Mesendoderm (in vitro differentiated cells): ENCODE measurements at regions not wholly inside any gene's neighbourhood (a gene's known extent, or its start where the extent isn't known, plus 50 kb on each side); places are given as distances from the start of the nearest gene placed in this dataset.

Experiments used
- DNase-seq: peaks from one replicate; pipeline ENCODE4 v3.0.0; 2013
- H2AK5ac ChIP-seq: 2 replicates; pipeline ENCODE4 v1.6.1; 2013; ENCODE audit warnings: low read length, inconsistent platforms
- H2BK120ac ChIP-seq: 2 replicates; pipeline ENCODE4 v1.6.1; 2013; ENCODE audit warnings: low read depth, mild to moderate bottlenecking, low read length, moderate library complexity, mixed read lengths
- H2BK15ac ChIP-seq: replicated peaks from 2 replicates; pipeline ENCODE4 v1.6.1; 2013; ENCODE audit warnings: low read depth, mild to moderate bottlenecking, moderate library complexity
- H2BK5ac ChIP-seq: 2 replicates; pipeline ENCODE4 v1.6.1; 2013; ENCODE audit warnings: low read length, inconsistent platforms
- H3K18ac ChIP-seq: 2 replicates; pipeline ENCODE4 v1.6.1; 2013; ENCODE audit warnings: mild to moderate bottlenecking, low read length, mixed read lengths
- H3K23ac ChIP-seq: one replicate; pipeline ENCODE4 v1.6.1; 2013; ENCODE audit warnings: low read length
- H3K27ac ChIP-seq: 2 replicates; pipeline ENCODE4 v1.5.1; 2013; ENCODE audit warnings: low read depth, mild to moderate bottlenecking, inconsistent platforms, low read length, moderate library complexity
- H3K27me3 ChIP-seq: 2 replicates; pipeline ENCODE4 v1.6.1; 2013; ENCODE audit warnings: low read length, control low read depth, mild to moderate bottlenecking, inconsistent platforms; ENCODE audit not compliant: insufficient read depth, poor library complexity
- H3K36me3 ChIP-seq: 2 replicates; pipeline ENCODE4 v1.6.1; 2013; ENCODE audit warnings: low read length, inconsistent platforms; ENCODE audit not compliant: control insufficient read depth, insufficient read depth
- H3K4ac ChIP-seq: one replicate; pipeline ENCODE4 v1.6.1; 2013; ENCODE audit warnings: low read depth, mild to moderate bottlenecking, low read length, moderate library complexity
- H3K4me1 ChIP-seq: 2 replicates; pipeline ENCODE4 v1.6.1; 2013; ENCODE audit warnings: low read depth, low read length, inconsistent platforms; ENCODE audit not compliant: control insufficient read depth
- H3K4me2 ChIP-seq: 2 replicates; pipeline ENCODE4 v1.6.1; 2013; ENCODE audit warnings: low read length
- H3K4me3 ChIP-seq: 2 replicates; pipeline ENCODE4 v1.5.1; 2013; ENCODE audit warnings: mild to moderate bottlenecking, low read length
- H3K56ac ChIP-seq: one replicate; pipeline ENCODE4 v1.6.1; 2013; ENCODE audit warnings: low read length
- H3K79me1 ChIP-seq: 2 replicates; pipeline ENCODE4 v1.6.1; 2013; ENCODE audit warnings: low read length, inconsistent platforms
- H3K79me2 ChIP-seq: 2 replicates; pipeline ENCODE4 v1.6.1; 2013; ENCODE audit warnings: mild to moderate bottlenecking, low read length; ENCODE audit not compliant: control insufficient read depth, insufficient read depth
- H3K9ac ChIP-seq: 2 replicates; pipeline ENCODE4 v1.6.1; 2013; ENCODE audit warnings: low read length, inconsistent platforms
- H4K5ac ChIP-seq: one replicate; pipeline ENCODE4 v1.6.1; 2013; ENCODE audit warnings: low read length
- H4K8ac ChIP-seq: one replicate; pipeline ENCODE4 v1.6.1; 2013; ENCODE audit warnings: low read depth, mild to moderate bottlenecking, control low read depth, low read length, moderate library complexity
- WGBS: extraction: QIAGEN DNeasy Blood & Tissue Kit; methylation state at CpG from one replicate; pipeline ENCODE4 v1.1.7; 2013; ENCODE audit warnings: low lambda C conversion rate, missing lambda C conversion rate; ENCODE audit not compliant: insufficient coverage; ENCODE audit errors: extremely low coverage; 5-methylcytosine and 5-hydroxymethylcytosine counted together

- H2AK5ac ChIP-seq: no peak overlapping the region
- no peak overlapping the region for H3K4me2 ChIP-seq
- WGBS: no CpG with 5 or more reads among the region's 3 CpGs
- no peak overlapping the region for H3K23ac ChIP-seq
- H3K4ac ChIP-seq: no peak overlapping the region
- H4K5ac ChIP-seq: no peak overlapping the region
- H3K18ac ChIP-seq: no peak overlapping the region
- H2BK5ac ChIP-seq: no peak overlapping the region
- H3K4me1 ChIP-seq: no peaks in the 10 kb centered on the region
- no peak overlapping the region for H3K56ac ChIP-seq
- no peak overlapping the region for H4K8ac ChIP-seq
- no peaks in the 10 kb centered on the region for H3K79me2 ChIP-seq
- no peak for DNase-seq
- H3K27me3 ChIP-seq: no peaks in the 10 kb centered on the region
- no peak overlapping the region for H3K9ac ChIP-seq
- H3K79me1 ChIP-seq: no peaks in the 10 kb centered on the region
- H3K4me3 ChIP-seq: no peak overlapping the region
- H3K27ac ChIP-seq: no peak overlapping the region
- no peaks in the 10 kb centered on the region for H3K36me3 ChIP-seq
- no peak overlapping the region for H2BK15ac ChIP-seq
- no peak overlapping the region for H2BK120ac ChIP-seq
Observed at GRCh38 chr3:59698091-59698490, 648.3 kb upstream of the CFAP20DC start.

- H2BK120ac ChIP-seq: no peak overlapping the region
- no peak overlapping the region for H4K8ac ChIP-seq
- H3K79me2 ChIP-seq: no peaks in the 10 kb centered on the region
- no peak for DNase-seq
- no peak overlapping the region for H3K4ac ChIP-seq
- no peak overlapping the region for H2AK5ac ChIP-seq
- H3K79me1 ChIP-seq: no peaks in the 10 kb centered on the region
- no peak overlapping the region for H3K18ac ChIP-seq
- no peak overlapping the region for H4K5ac ChIP-seq
- H3K4me3 ChIP-seq: no peak overlapping the region
- H3K4me2 ChIP-seq: no peak overlapping the region
- H3K56ac ChIP-seq: no peak overlapping the region
- no peak overlapping the region for H3K27ac ChIP-seq
- H3K27me3 ChIP-seq: no peaks in the 10 kb centered on the region
- H2BK5ac ChIP-seq: no peak overlapping the region
- no peak overlapping the region for H3K23ac ChIP-seq
- H2BK15ac ChIP-seq: no peak overlapping the region
- no peaks in the 10 kb centered on the region for H3K36me3 ChIP-seq
- H3K4me1 ChIP-seq: no peaks in the 10 kb centered on the region
- H3K9ac ChIP-seq: no peak overlapping the region
Observed at GRCh38 chr3:59696783-59697182, 647.0 kb upstream of the CFAP20DC start.

- H3K36me3 ChIP-seq: no peaks in the 10 kb centered on the region
- no peak overlapping the region for H3K56ac ChIP-seq
- H3K27ac ChIP-seq: no peak overlapping the region
- H2AK5ac ChIP-seq: no peak overlapping the region
- no peak overlapping the region for H3K18ac ChIP-seq
- WGBS: no CpG with 5 or more reads among the region's 4 CpGs
- no peaks in the 10 kb centered on the region for H3K79me1 ChIP-seq
- H2BK15ac ChIP-seq: no peak overlapping the region
- DNase-seq: no peak
- no peak overlapping the region for H4K5ac ChIP-seq
- H3K4me2 ChIP-seq: no peak overlapping the region
- H3K4ac ChIP-seq: no peak overlapping the region
- H3K23ac ChIP-seq: no peak overlapping the region
- no peak overlapping the region for H3K9ac ChIP-seq
- no peaks in the 10 kb centered on the region for H3K79me2 ChIP-seq
- no peaks in the 10 kb centered on the region for H3K4me1 ChIP-seq
- no peak overlapping the region for H2BK120ac ChIP-seq
- no peak overlapping the region for H3K4me3 ChIP-seq
- H4K8ac ChIP-seq: no peak overlapping the region
- H2BK5ac ChIP-seq: no peak overlapping the region
- H3K27me3 ChIP-seq: no peaks in the 10 kb centered on the region
Observed at GRCh38 chr3:59695860-59696259, 646.0 kb upstream of the CFAP20DC start.

- no CpG with 5 or more reads among the region's 3 CpGs for WGBS
- H3K4me1 ChIP-seq: no peaks in the 10 kb centered on the region
Observed at GRCh38 chr3:59692117-59692516, 642.3 kb upstream of the CFAP20DC start.

GRCh38 chr3:59690886-59691285, 641.1 kb upstream of the CFAP20DC start:
- no peak overlapping the region for H2BK5ac ChIP-seq

More at GRCh38 chr3:59692117-59692516, 642.3 kb upstream of the CFAP20DC start:
- no peak for DNase-seq
- H3K79me2 ChIP-seq: no peaks in the 10 kb centered on the region
- H3K23ac ChIP-seq: no peak overlapping the region
- no peak overlapping the region for H4K8ac ChIP-seq
- H3K36me3 ChIP-seq: no peaks in the 10 kb centered on the region
- no peak overlapping the region for H3K4me2 ChIP-seq
- H3K9ac ChIP-seq: no peak overlapping the region
- H3K56ac ChIP-seq: no peak overlapping the region
- no peak overlapping the region for H2BK15ac ChIP-seq
- H3K27me3 ChIP-seq: no peaks in the 10 kb centered on the region
- H4K5ac ChIP-seq: no peak overlapping the region
- H2BK5ac ChIP-seq: no peak overlapping the region
- H3K79me1 ChIP-seq: no peaks in the 10 kb centered on the region
- H3K27ac ChIP-seq: no peak overlapping the region
- no peak overlapping the region for H2AK5ac ChIP-seq
- H3K4ac ChIP-seq: no peak overlapping the region
- H3K4me3 ChIP-seq: no peak overlapping the region
- no peak overlapping the region for H2BK120ac ChIP-seq
- H3K18ac ChIP-seq: no peak overlapping the region

GRCh38 chr3:59688636-59689035, 638.8 kb upstream of the CFAP20DC start:
- Histone ChIP-seq H2BK15ac (no peak overlapping the region), H2AK5ac (no peak overlapping the region), H3K9ac (no peak overlapping the region), H3K4me3 (no peak overlapping the region), H3K79me1 (no peaks in the 10 kb centered on the region), H3K23ac (no peak overlapping the region), H3K27ac (no peak overlapping the region), H4K5ac (no peak overlapping the region), H2BK120ac (no peak overlapping the region), H3K4me1 (no peaks in the 10 kb centered on the region), H3K18ac (no peak overlapping the region), H2BK5ac (no peak overlapping the region), H3K79me2 (no peaks in the 10 kb centered on the region), H3K4ac (no peak overlapping the region), H3K27me3 (no peaks in the 10 kb centered on the region), H4K8ac (no peak overlapping the region), H3K36me3 (no peaks in the 10 kb centered on the region), H3K4me2 (no peak overlapping the region), H3K56ac (no peak overlapping the region)
- no CpG with 5 or more reads among the region's 2 CpGs for WGBS
- no peak for DNase-seq

More at GRCh38 chr3:59690886-59691285, 641.1 kb upstream of the CFAP20DC start:
- Histone ChIP-seq H3K36me3 (no peaks in the 10 kb centered on the region), H3K27ac (no peak overlapping the region), H3K79me2 (no peaks in the 10 kb centered on the region), H3K4me1 (no peaks in the 10 kb centered on the region), H3K4me3 (no peak overlapping the region), H3K27me3 (no peaks in the 10 kb centered on the region), H2BK120ac (no peak overlapping the region), H2AK5ac (no peak overlapping the region), H2BK15ac (no peak overlapping the region), H3K18ac (no peak overlapping the region), H4K8ac (no peak overlapping the region), H3K4me2 (no peak overlapping the region), H3K56ac (no peak overlapping the region), H4K5ac (no peak overlapping the region), H3K9ac (no peak overlapping the region), H3K79me1 (no peaks in the 10 kb centered on the region), H3K4ac (no peak overlapping the region), H3K23ac (no peak overlapping the region)
- no peak for DNase-seq
- no CpG with 5 or more reads among the region's 2 CpGs for WGBS
